ENCODE measurements at regions not wholly inside any gene's neighbourhood (a gene's known extent, or its start where the extent isn't known, plus 50 kb on each side); places are given as distances from the start of the nearest gene placed in this dataset.

GRCh38 chr17:56700919-56701420 is 107.5 kb downstream of the NOG start:
- Histone ChIP-seq H3K4me1 (ENCODE audit: control insufficient read depth in 2 of 3, insufficient read depth in 2 of 3, low read depth in 1 of 3, low read length in 3 of 3) (peaks cover 0 to 3% (median 0%) of the 10 kb centered on the region in 3 donors), H3K36me3 (ENCODE audit: control insufficient read depth in 2 of 3, insufficient read depth in 3 of 3, low read length in 3 of 3) (no peaks in the 10 kb centered on the region), H3K27me3 (ENCODE audit: control insufficient read depth, insufficient read depth, low read length) (no peaks in the 10 kb centered on the region), H3K27ac (ENCODE audit: low read depth in 2 of 2, low read length in 2 of 2) (no peak overlapping the region), H3K9me3 (ENCODE audit: control insufficient read depth in 2 of 3, insufficient read depth in 1 of 3, low read length in 3 of 3) (no peaks in the 10 kb centered on the region), H3K9ac (ENCODE audit: low read length in 3 of 3) (no peak overlapping the region), H3K4me3 (ENCODE audit: low read length in 3 of 3) (no peak overlapping the region)
- intact Hi-C loops (cut with DNase I) = no loop called here
- DNase-seq (no peak), FAIRE-seq (no peak)
- no peak for TF ChIP-seq CTCF (IDR thresholded peaks at IDR 0.05; ENCODE audit: borderline replicate concordance, extremely low read depth, insufficient read depth)

GRCh38 chr17:56707312-56708219 is 114.1 kb downstream of the NOG start:
- TF ChIP-seq CTCF (IDR thresholded peaks at IDR 0.05; ENCODE audit: borderline replicate concordance, extremely low read depth, insufficient read depth) = no peak

GRCh38 chr17:56708220-56708558 is 114.7 kb downstream of the NOG start:
- no peak for TF ChIP-seq CTCF (IDR thresholded peaks at IDR 0.05; ENCODE audit: borderline replicate concordance, extremely low read depth, insufficient read depth)
- Histone ChIP-seq H3K4me1 (ENCODE audit: control insufficient read depth in 2 of 3, insufficient read depth in 2 of 3, low read depth in 1 of 3, low read length in 3 of 3) (no peaks in the 10 kb centered on the region), H3K4me3 (ENCODE audit: low read length in 3 of 3) (no peak overlapping the region), H3K27ac (ENCODE audit: low read depth in 2 of 2, low read length in 2 of 2) (no peak overlapping the region), H3K9ac (ENCODE audit: low read length in 3 of 3) (no peak overlapping the region), H3K9me3 (ENCODE audit: control insufficient read depth in 2 of 3, insufficient read depth in 1 of 3, low read length in 3 of 3) (no peaks in the 10 kb centered on the region), H3K36me3 (ENCODE audit: control insufficient read depth in 2 of 3, insufficient read depth in 3 of 3, low read length in 3 of 3) (no peaks in the 10 kb centered on the region), H3K27me3 (ENCODE audit: control insufficient read depth, insufficient read depth, low read length) (no peaks in the 10 kb centered on the region)
- peak in 2 of 5 donors; percentile 19 to 49 for DNase-seq
- intact Hi-C loops (cut with DNase I) = no loop called here
- no peak for FAIRE-seq

More at GRCh38 chr17:56707312-56708219, 114.1 kb downstream of the NOG start:
- intact Hi-C loops (cut with DNase I) = no loop called here
- Histone ChIP-seq H3K9me3 (ENCODE audit: control insufficient read depth in 2 of 3, insufficient read depth in 1 of 3, low read length in 3 of 3) (no peaks in the 10 kb centered on the region), H3K9ac (ENCODE audit: low read length in 3 of 3) (no peak overlapping the region), H3K36me3 (ENCODE audit: control insufficient read depth in 2 of 3, insufficient read depth in 3 of 3, low read length in 3 of 3) (no peaks in the 10 kb centered on the region), H3K4me3 (ENCODE audit: low read length in 3 of 3) (no peak overlapping the region), H3K27ac (ENCODE audit: low read depth in 2 of 2, low read length in 2 of 2) (no peak overlapping the region), H3K27me3 (ENCODE audit: control insufficient read depth, insufficient read depth, low read length) (no peaks in the 10 kb centered on the region), H3K4me1 (ENCODE audit: control insufficient read depth in 2 of 3, insufficient read depth in 2 of 3, low read depth in 1 of 3, low read length in 3 of 3) (no peaks in the 10 kb centered on the region)
- DNase-seq = peak in 4 of 5 donors; percentile 79 to 90 (median 86)
- no peak for FAIRE-seq
